Activated CD4-positive, alpha-beta T cell treated with anti-CD3 and anti-CD28 coated beads, Interleukin-10, Interleukin-2, amounts not matched to agents 100 ng/mL and 50 ng/mL, durations not matched to agents 16 hours and 8 hours (primary cell): ENCODE measurements at regions not wholly inside any gene's neighbourhood (a gene's known extent, or its start where the extent isn't known, plus 50 kb on each side); places are given as distances from the start of the nearest gene placed in this dataset.

Source experiments
- DNase-seq: peaks from one replicate; pipeline ENCODE4 v3.0.0-alpha.2; 2020

GRCh38 chr2:128495996-128496547, 177.4 kb upstream of the HS6ST1 start:
- DNase-seq: no peak

- no peak for DNase-seq
Measured at GRCh38 chr2:128496700-128497099, 178.0 kb upstream of the HS6ST1 start.

GRCh38 chr2:128497461-128497860, 178.8 kb upstream of the HS6ST1 start:
- no peak for DNase-seq

- DNase-seq: no peak
Measured at GRCh38 chr2:128498086-128498485, 179.4 kb upstream of the HS6ST1 start.

- no peak for DNase-seq
Measured at GRCh38 chr2:128498589-128498988, 179.9 kb upstream of the HS6ST1 start.

- DNase-seq: no peak
Measured at GRCh38 chr2:128499367-128500137, 180.9 kb upstream of the HS6ST1 start.

- DNase-seq: no peak
Measured at GRCh38 chr2:128500138-128500800, 181.6 kb upstream of the HS6ST1 start.

GRCh38 chr2:128501006-128501690, 182.5 kb upstream of the HS6ST1 start:
- no peak for DNase-seq

- DNase-seq: no peak
Measured at GRCh38 chr2:128501700-128502099, 183.0 kb upstream of the HS6ST1 start.

- DNase-seq: no peak
Measured at GRCh38 chr2:128502200-128502599, 183.5 kb upstream of the HS6ST1 start.

- no peak for DNase-seq
Measured at GRCh38 chr2:128502638-128503246, 184.1 kb upstream of the HS6ST1 start.

GRCh38 chr2:128503399-128504245, 185.0 kb upstream of the HS6ST1 start:
- no peak for DNase-seq

GRCh38 chr2:128504246-128505149, 185.8 kb upstream of the HS6ST1 start:
- DNase-seq: no peak

- no peak for DNase-seq
Measured at GRCh38 chr2:128505150-128505490, 186.5 kb upstream of the HS6ST1 start.

GRCh38 chr2:128505575-128506526, 187.2 kb upstream of the HS6ST1 start:
- no peak for DNase-seq

- no peak for DNase-seq
Measured at GRCh38 chr2:128506534-128506933, 187.9 kb upstream of the HS6ST1 start.

- no peak for DNase-seq
Measured at GRCh38 chr2:128510701-128511397, 192.2 kb upstream of the HS6ST1 start.

GRCh38 chr2:128511731-128512378, 193.2 kb upstream of the HS6ST1 start:
- no peak for DNase-seq
